Neuronal stem cell (in vitro differentiated cells): ENCODE measurements at regions not wholly inside any gene's neighbourhood (a gene's known extent, or its start where the extent isn't known, plus 50 kb on each side); places are given as distances from the start of the nearest gene placed in this dataset.

Experiments
- DNase-seq: peaks from one replicate; pipeline ENCODE4 v3.0.0-alpha.2; 2013; ENCODE audit warnings: low spot score
- H2AFZ ChIP-seq: one replicate; pipeline ENCODE4 v1.6.1; 2013; ENCODE audit warnings: mild to moderate bottlenecking, low read length, inconsistent platforms
- H2AK5ac ChIP-seq: 2 replicates; pipeline ENCODE4 v1.6.1; 2013; ENCODE audit warnings: low read depth, mild to moderate bottlenecking, inconsistent platforms, low read length, moderate library complexity, mixed read lengths
- H2BK120ac ChIP-seq: 2 replicates; pipeline ENCODE4 v1.6.1; 2013; ENCODE audit warnings: low read depth, mild to moderate bottlenecking, inconsistent platforms, low read length, moderate library complexity, mixed read lengths
- H2BK12ac ChIP-seq: one replicate; pipeline ENCODE4 v1.6.1; 2013; ENCODE audit warnings: low read length, inconsistent platforms
- H2BK15ac ChIP-seq: 2 replicates; pipeline ENCODE4 v1.6.1; 2013; ENCODE audit warnings: mild to moderate bottlenecking, low read length, inconsistent platforms, mixed read lengths
- H2BK5ac ChIP-seq: one replicate; pipeline ENCODE4 v1.6.1; 2013; ENCODE audit warnings: inconsistent platforms, mild to moderate bottlenecking, low read length, moderate library complexity
- H3K14ac ChIP-seq: one replicate; pipeline ENCODE4 v1.6.1; 2013; ENCODE audit warnings: low read length, inconsistent platforms
- H3K18ac ChIP-seq: 2 replicates; pipeline ENCODE4 v1.6.1; 2013; ENCODE audit warnings: low read length, inconsistent platforms
- H3K23ac ChIP-seq: 2 replicates; pipeline ENCODE4 v1.6.1; 2013; ENCODE audit warnings: low read depth, mild to moderate bottlenecking, mixed read lengths, low read length, inconsistent platforms; ENCODE audit not compliant: poor library complexity
- H3K27ac ChIP-seq: replicated peaks from 3 replicates; pipeline ENCODE4 v1.5.1; 2013; ENCODE audit warnings: low read length, inconsistent platforms
- H3K27me3 ChIP-seq, 3 experiments: 2 replicates each; pipeline ENCODE4 v1.6.1; 2013; ENCODE audit warnings: low read length in 3 of 3, mild to moderate bottlenecking in 2 of 3, inconsistent platforms in 1 of 3, low read depth in 1 of 3, mixed read lengths in 1 of 3, moderate library complexity in 1 of 3; ENCODE audit not compliant: control insufficient read depth in 3 of 3, insufficient read depth in 3 of 3
- H3K36me3 ChIP-seq, 2 donors: replicated peaks in 1 of 2; 2 replicates each; pipeline ENCODE4 v1.6.1; 2013; ENCODE audit warnings: low read length in 2 of 2; ENCODE audit not compliant: control insufficient read depth in 2 of 2, insufficient read depth in 2 of 2
- H3K4ac ChIP-seq: 2 replicates; pipeline ENCODE4 v1.6.1; 2013; ENCODE audit warnings: inconsistent platforms, mild to moderate bottlenecking, low read length, moderate library complexity
- H3K4me1 ChIP-seq, 2 donors: 1 replicate in 1 of 2; 2 replicates in 1 of 2; pipeline ENCODE4 v1.6.1; 2013; ENCODE audit warnings: low read length in 2 of 2, low read depth in 1 of 2; ENCODE audit not compliant: control insufficient read depth in 2 of 2, insufficient read depth in 1 of 2
- H3K4me2 ChIP-seq: one replicate; pipeline ENCODE4 v1.6.1; 2013; ENCODE audit warnings: mild to moderate bottlenecking, low read length, inconsistent platforms; ENCODE audit not compliant: insufficient read depth, poor library complexity, severe bottlenecking
- H3K4me3 ChIP-seq, 2 donors: 2 replicates each; pipeline ENCODE4 v1.5.1; 2013; ENCODE audit warnings: low read length in 2 of 2, mild to moderate bottlenecking in 2 of 2, inconsistent platforms in 1 of 2, moderate library complexity in 1 of 2
- H3K79me1 ChIP-seq: one replicate; pipeline ENCODE4 v1.6.1; 2013; ENCODE audit warnings: low read depth, mild to moderate bottlenecking, inconsistent platforms, low read length, moderate library complexity
- H3K9ac ChIP-seq: one replicate; pipeline ENCODE4 v1.6.1; 2013; ENCODE audit warnings: mild to moderate bottlenecking, low read depth, low read length, inconsistent platforms; ENCODE audit not compliant: poor library complexity
- H3K9me3 ChIP-seq, 2 donors: replicated peaks in 1 of 2; 2 replicates each; pipeline versions ENCODE3 to v1.6.1; 2013; ENCODE audit warnings: low read length in 2 of 2, mild to moderate bottlenecking in 2 of 2, inconsistent platforms in 1 of 2, low read depth in 1 of 2, mixed read lengths in 1 of 2, moderate library complexity in 1 of 2; ENCODE audit not compliant: control insufficient read depth in 2 of 2, insufficient read depth in 1 of 2
- H4K8ac ChIP-seq: one replicate; pipeline ENCODE4 v1.6.1; 2013; ENCODE audit warnings: low read depth, mild to moderate bottlenecking, inconsistent platforms, low read length, moderate library complexity
- H4K91ac ChIP-seq: one replicate; pipeline ENCODE4 v1.6.1; 2013; ENCODE audit warnings: low read length, low read depth, mild to moderate bottlenecking, inconsistent platforms; ENCODE audit not compliant: poor library complexity
- WGBS, 2 donors: extraction: QIAGEN DNeasy Blood & Tissue Kit; methylation state at CpG; one replicate each; pipeline ENCODE4 v1.1.7; 2013; ENCODE audit warnings: missing lambda C conversion rate in 2 of 2, mixed read lengths in 1 of 2; ENCODE audit not compliant: insufficient read length in 2 of 2, insufficient replicate concordance in 1 of 2; ENCODE audit errors: extremely low coverage in 2 of 2; 5-methylcytosine and 5-hydroxymethylcytosine counted together

GRCh38 chr16:26344240-26344776 lies 652.5 kb downstream of the HS3ST4 start:
- no peak for DNase-seq
- Histone ChIP-seq H3K79me1 (no peaks in the 10 kb centered on the region), H3K4me3 (no peak overlapping the region), H3K4me2 (no peak overlapping the region), H3K4me1 (no peaks in the 10 kb centered on the region), H4K91ac (no peak overlapping the region), H2BK120ac (no peak overlapping the region), H3K14ac (no peak overlapping the region), H3K27me3 (no peaks in the 10 kb centered on the region), H3K9me3 (no peaks in the 10 kb centered on the region), H4K8ac (no peak overlapping the region), H2AK5ac (no peak overlapping the region), H2BK15ac (no peak overlapping the region), H3K9ac (no peak overlapping the region), H2BK5ac (no peak overlapping the region), H3K4ac (no peak overlapping the region), H2AFZ (no peak overlapping the region), H3K27ac (no peak overlapping the region), H3K18ac (no peak overlapping the region), H3K23ac (no peak overlapping the region), H2BK12ac (no peak overlapping the region), H3K36me3 (no peaks in the 10 kb centered on the region)
- no CpG with 5 or more reads among the region's 4 CpGs for WGBS, 2 donors

GRCh38 chr16:26344976-26345375 lies 653.2 kb downstream of the HS3ST4 start:
- no peak overlapping the region for H3K4me3 ChIP-seq
- H3K27me3 ChIP-seq: no peaks in the 10 kb centered on the region
- DNase-seq: no peak
- H3K23ac ChIP-seq: no peak overlapping the region
- no peak overlapping the region for H3K4ac ChIP-seq
- no peak overlapping the region for H4K8ac ChIP-seq
- H3K18ac ChIP-seq: no peak overlapping the region
- H3K9ac ChIP-seq: no peak overlapping the region
- H3K36me3 ChIP-seq: no peaks in the 10 kb centered on the region
- no peak overlapping the region for H4K91ac ChIP-seq
- H2BK120ac ChIP-seq: no peak overlapping the region
- H2BK15ac ChIP-seq: no peak overlapping the region
- no peak overlapping the region for H2AFZ ChIP-seq
- H3K27ac ChIP-seq: no peak overlapping the region
- no peaks in the 10 kb centered on the region for H3K4me1 ChIP-seq
- no peak overlapping the region for H2BK12ac ChIP-seq
- no CpG with 5 or more reads among the region's 5 CpGs for WGBS, 2 donors
- no peak overlapping the region for H2BK5ac ChIP-seq
- H2AK5ac ChIP-seq: no peak overlapping the region
- no peaks in the 10 kb centered on the region for H3K9me3 ChIP-seq
- no peak overlapping the region for H3K14ac ChIP-seq
- no peaks in the 10 kb centered on the region for H3K79me1 ChIP-seq
- H3K4me2 ChIP-seq: no peak overlapping the region

- Histone ChIP-seq H2AK5ac (no peak overlapping the region), H2BK5ac (no peak overlapping the region), H3K23ac (no peak overlapping the region), H3K4ac (no peak overlapping the region), H3K14ac (no peak overlapping the region), H3K4me1 (no peaks in the 10 kb centered on the region), H3K27ac (no peak overlapping the region), H2BK120ac (no peak overlapping the region), H3K18ac (no peak overlapping the region), H3K9ac (no peak overlapping the region), H4K91ac (no peak overlapping the region), H3K4me2 (no peak overlapping the region), H3K27me3 (no peaks in the 10 kb centered on the region), H2BK12ac (no peak overlapping the region), H3K36me3 (no peaks in the 10 kb centered on the region), H3K79me1 (no peaks in the 10 kb centered on the region), H3K9me3 (no peaks in the 10 kb centered on the region), H2BK15ac (no peak overlapping the region), H4K8ac (no peak overlapping the region), H2AFZ (no peak overlapping the region), H3K4me3 (no peak overlapping the region)
- no peak for DNase-seq
- no CpG with 5 or more reads among the region's 4 CpGs for WGBS, 2 donors
Observed at GRCh38 chr16:26345966-26346365, 654.2 kb downstream of the HS3ST4 start.

GRCh38 chr16:26348095-26348494 lies 656.3 kb downstream of the HS3ST4 start:
- no peaks in the 10 kb centered on the region for H3K79me1 ChIP-seq
- H3K23ac ChIP-seq: no peak overlapping the region
- H3K27me3 ChIP-seq: no peaks in the 10 kb centered on the region
- no peak overlapping the region for H2AFZ ChIP-seq
- WGBS, 2 donors: no CpG with 5 or more reads among the region's 10 CpGs
- H4K91ac ChIP-seq: no peak overlapping the region
- no peak overlapping the region for H2BK12ac ChIP-seq
- H2BK15ac ChIP-seq: no peak overlapping the region
- H2BK120ac ChIP-seq: no peak overlapping the region
- H3K9me3 ChIP-seq: no peaks in the 10 kb centered on the region
- H3K4ac ChIP-seq: no peak overlapping the region
- no peak overlapping the region for H3K4me3 ChIP-seq
- no peak overlapping the region for H3K27ac ChIP-seq
- H3K4me1 ChIP-seq: no peaks in the 10 kb centered on the region
- H3K9ac ChIP-seq: no peak overlapping the region
- H2AK5ac ChIP-seq: no peak overlapping the region
- H2BK5ac ChIP-seq: no peak overlapping the region
- H3K18ac ChIP-seq: no peak overlapping the region
- no peak overlapping the region for H3K14ac ChIP-seq
- no peak overlapping the region for H3K4me2 ChIP-seq
- DNase-seq: no peak
- no peaks in the 10 kb centered on the region for H3K36me3 ChIP-seq
- H4K8ac ChIP-seq: no peak overlapping the region
